Lower lobe of right lung (tissue), 2 donors: ENCODE measurements at regions not wholly inside any gene's neighbourhood (a gene's known extent, or its start where the extent isn't known, plus 50 kb on each side); places are given as distances from the start of the nearest gene placed in this dataset.

ENCODE experiments used
- ATAC-seq, 2 donors: fragments of 200-7000 bp; cut with Tn5 transposase; one replicate each; pipeline ENCODE4 v1.9.1; 2020 to 2022; ENCODE audit warnings: mild to moderate bottlenecking in 2 of 2, moderate library complexity in 2 of 2
- DNase-seq: peaks from one replicate; pipeline ENCODE4 v3.0.0-alpha.2; 2020
- H3K27ac ChIP-seq: fragments of 200-600 bp; one replicate; pipeline ENCODE4 v1.8.0; 2022
- H3K27me3 ChIP-seq: fragments of 200-600 bp; one replicate; pipeline ENCODE4 v1.8.0; 2022; ENCODE audit warnings: low read depth
- H3K36me3 ChIP-seq: fragments of 200-600 bp; one replicate; pipeline ENCODE4 v1.8.0; 2022; ENCODE audit warnings: mild to moderate bottlenecking
- H3K4me1 ChIP-seq: fragments of 200-600 bp; one replicate; pipeline ENCODE4 v1.8.0; 2022
- H3K4me3 ChIP-seq: fragments of 200-600 bp; one replicate; pipeline ENCODE4 v1.8.0; 2022; ENCODE audit warnings: mild to moderate bottlenecking
- H3K9me3 ChIP-seq: fragments of 200-600 bp; one replicate; pipeline ENCODE4 v1.8.0; 2022
- intact Hi-C: fragments of 100-400 bp; cut with DNase I; formaldehyde crosslinking; loops from one replicate; pipeline ENCODE4 v1.11.0; 2022
- TF ChIP-seq, protein P1 (sequence below): fragments of 200-600 bp; IDR thresholded peaks from one replicate; pipeline ENCODE4 v1.8.0; 2022; ENCODE audit warnings: antibody characterized with exemption, mild to moderate bottlenecking
- donor health status: DM: no; HTN: yes; CAD: no; lungs with severe emphysema.

GRCh38 chr22:27663812-27664211, 137.7 kb downstream of the MN1 start:
- Histone ChIP-seq H3K4me3 (no peak overlapping the region), H3K4me1 (peaks cover 10% of the 10 kb centered on the region), H3K36me3 (no peaks in the 10 kb centered on the region), H3K27me3 (no peaks in the 10 kb centered on the region), H3K27ac (no peak overlapping the region), H3K9me3 (peaks cover 3% of the 10 kb centered on the region)
- ATAC-seq, result no peak
- no peak for DNase-seq
- intact Hi-C loops, result no loop called here
- TF ChIP-seq, protein P1, sequence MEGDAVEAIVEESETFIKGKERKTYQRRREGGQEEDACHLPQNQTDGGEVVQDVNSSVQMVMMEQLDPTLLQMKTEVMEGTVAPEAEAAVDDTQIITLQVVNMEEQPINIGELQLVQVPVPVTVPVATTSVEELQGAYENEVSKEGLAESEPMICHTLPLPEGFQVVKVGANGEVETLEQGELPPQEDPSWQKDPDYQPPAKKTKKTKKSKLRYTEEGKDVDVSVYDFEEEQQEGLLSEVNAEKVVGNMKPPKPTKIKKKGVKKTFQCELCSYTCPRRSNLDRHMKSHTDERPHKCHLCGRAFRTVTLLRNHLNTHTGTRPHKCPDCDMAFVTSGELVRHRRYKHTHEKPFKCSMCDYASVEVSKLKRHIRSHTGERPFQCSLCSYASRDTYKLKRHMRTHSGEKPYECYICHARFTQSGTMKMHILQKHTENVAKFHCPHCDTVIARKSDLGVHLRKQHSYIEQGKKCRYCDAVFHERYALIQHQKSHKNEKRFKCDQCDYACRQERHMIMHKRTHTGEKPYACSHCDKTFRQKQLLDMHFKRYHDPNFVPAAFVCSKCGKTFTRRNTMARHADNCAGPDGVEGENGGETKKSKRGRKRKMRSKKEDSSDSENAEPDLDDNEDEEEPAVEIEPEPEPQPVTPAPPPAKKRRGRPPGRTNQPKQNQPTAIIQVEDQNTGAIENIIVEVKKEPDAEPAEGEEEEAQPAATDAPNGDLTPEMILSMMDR, result no peak

GRCh38 chr22:27666272-27666997, 135.1 kb downstream of the MN1 start:
- Histone ChIP-seq H3K36me3 (no peaks in the 10 kb centered on the region), H3K4me1 (peaks cover 23% of the 10 kb centered on the region), H3K27me3 (peaks cover 5% of the 10 kb centered on the region), H3K27ac (no peak overlapping the region), H3K4me3 (no peak overlapping the region), H3K9me3 (peaks cover 3% of the 10 kb centered on the region)
- intact Hi-C loops, result no loop called here
- no peak for ATAC-seq
- no peak for DNase-seq
- TF ChIP-seq, protein P1, result no peak

DNA sequence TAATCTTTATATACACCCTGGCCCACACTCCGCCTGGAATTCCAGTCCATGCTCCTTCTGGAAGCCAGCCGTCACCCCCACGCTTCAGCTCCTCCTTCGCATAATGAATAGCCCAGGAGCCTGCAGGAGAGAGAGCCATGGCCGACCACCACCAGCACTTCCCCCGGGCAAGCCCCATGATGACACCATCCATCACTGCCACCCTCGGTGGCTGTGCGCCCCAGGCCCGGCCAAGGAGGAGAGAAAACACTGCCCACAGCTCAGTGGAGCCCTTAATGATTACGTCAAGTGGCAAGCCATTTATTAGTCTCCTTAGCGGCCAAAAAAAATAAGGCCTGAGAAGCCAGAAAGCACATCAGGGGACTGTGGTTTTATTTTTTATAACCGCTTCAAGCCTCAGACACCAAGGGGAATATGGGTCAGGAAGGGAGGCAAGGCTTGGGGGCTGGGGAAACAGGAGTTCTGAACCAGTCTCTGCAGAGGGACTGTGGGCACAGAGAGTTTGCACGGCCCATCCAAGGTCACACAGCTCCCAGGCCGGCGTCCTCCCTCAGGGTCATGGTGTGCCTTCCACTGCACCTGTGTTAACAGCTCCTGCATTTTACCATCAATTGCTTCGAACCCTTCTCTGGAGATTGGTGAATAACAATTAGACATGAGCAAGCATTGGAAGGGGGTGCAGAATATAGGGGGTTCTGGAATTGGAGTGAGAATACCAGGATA, 134.3 kb downstream of the MN1 start:
- H3K4me1 ChIP-seq, result peaks cover 22% of the 10 kb centered on the region
- H3K27me3 ChIP-seq, result peaks cover 5% of the 10 kb centered on the region
- intact Hi-C loops, result no loop called here
- no peak overlapping the region for H3K27ac ChIP-seq
- DNase-seq, result no peak
- no peak for ATAC-seq
- H3K9me3 ChIP-seq, result peaks cover 3% of the 10 kb centered on the region
- H3K4me3 ChIP-seq, result no peak overlapping the region
- TF ChIP-seq, protein P1, result no peak
- H3K36me3 ChIP-seq, result no peaks in the 10 kb centered on the region

DNA sequence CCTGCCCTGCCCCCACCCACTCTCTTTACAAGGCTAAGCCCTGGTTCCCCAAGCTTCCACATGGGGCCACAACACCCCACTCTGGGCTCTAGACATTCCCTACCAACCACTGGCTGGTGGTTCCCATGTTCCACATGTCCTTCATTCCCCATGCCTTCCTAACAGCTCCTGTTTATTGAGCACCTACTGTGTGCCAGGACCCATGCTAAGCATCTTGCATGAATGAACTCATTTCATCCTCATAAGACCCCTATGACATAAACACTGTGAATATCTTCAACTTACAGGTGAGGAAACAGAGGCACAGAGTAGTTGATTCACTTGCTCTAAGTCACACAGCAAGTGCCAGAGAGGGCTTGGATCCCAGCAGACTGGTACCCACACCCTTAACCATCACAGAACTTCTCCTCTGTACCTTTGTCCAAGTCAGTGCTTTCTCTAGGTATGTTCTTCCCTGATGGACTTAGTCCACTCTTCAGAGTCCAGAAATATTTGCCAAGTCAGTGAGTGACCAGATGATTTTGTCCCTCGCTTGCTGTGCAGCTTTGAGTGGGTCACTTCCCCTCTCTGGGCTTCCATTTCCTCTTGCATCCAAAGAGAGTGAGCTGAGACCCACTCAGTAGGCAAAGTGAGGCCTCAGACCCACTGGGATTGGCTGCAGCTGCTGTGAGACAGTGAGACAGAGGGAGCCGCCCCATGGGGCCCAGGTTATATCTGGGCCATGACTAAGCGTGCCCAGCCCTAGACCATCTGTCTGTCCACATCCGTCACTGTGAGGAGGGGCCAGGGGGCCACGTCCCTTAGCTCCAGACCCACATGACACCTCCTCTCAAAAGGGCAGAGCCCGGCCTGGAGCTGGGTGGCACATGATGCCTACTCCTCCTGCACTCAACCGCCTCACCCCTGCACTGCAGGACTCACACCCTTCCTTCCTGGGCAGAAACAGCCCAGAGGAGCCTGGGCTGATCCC, 132.4 kb downstream of the MN1 start:
- DNase-seq (peak; percentile 52), ATAC-seq (peak; percentile 42 to 70)
- intact Hi-C loops, result no loop called here
- Histone ChIP-seq H3K9me3 (peaks cover 3% of the 10 kb centered on the region), H3K36me3 (no peaks in the 10 kb centered on the region), H3K27ac (peak overlapping the region; percentile 46), H3K4me1 (peaks cover 13% of the 10 kb centered on the region), H3K27me3 (peaks cover 5% of the 10 kb centered on the region), H3K4me3 (no peak overlapping the region)
- TF ChIP-seq, protein P1, result no peak
